Skin of body (tissue), 1 donor: ENCODE measurements at regions not wholly inside any gene's neighbourhood (a gene's known extent, or its start where the extent isn't known, plus 50 kb on each side); places are given as distances from the start of the nearest gene placed in this dataset.

Source experiments
- DNase-seq: peaks from one replicate; lab custom pipeline; 2025; lab: John Stamatoyannopoulos, UW

- DNase-seq, result peak; percentile 8
These were observed 65.5 kb downstream of the ANKRD60 start for GRCh38 chr20:58162986-58163385.

- DNase-seq, result no peak
These were observed 67.3 kb downstream of the ANKRD60 start for GRCh38 chr20:58161192-58161591.

GRCh38 chr20:58160451-58161061 is 67.9 kb downstream of the ANKRD60 start:
- DNase-seq, result peak; percentile 29

- DNase-seq, result no peak
These were observed 73.1 kb downstream of the ANKRD60 start for GRCh38 chr20:58155148-58155925.

- DNase-seq, result peak; percentile 15
These were observed 74.3 kb downstream of the ANKRD60 start for GRCh38 chr20:58154113-58154512.

DNA sequence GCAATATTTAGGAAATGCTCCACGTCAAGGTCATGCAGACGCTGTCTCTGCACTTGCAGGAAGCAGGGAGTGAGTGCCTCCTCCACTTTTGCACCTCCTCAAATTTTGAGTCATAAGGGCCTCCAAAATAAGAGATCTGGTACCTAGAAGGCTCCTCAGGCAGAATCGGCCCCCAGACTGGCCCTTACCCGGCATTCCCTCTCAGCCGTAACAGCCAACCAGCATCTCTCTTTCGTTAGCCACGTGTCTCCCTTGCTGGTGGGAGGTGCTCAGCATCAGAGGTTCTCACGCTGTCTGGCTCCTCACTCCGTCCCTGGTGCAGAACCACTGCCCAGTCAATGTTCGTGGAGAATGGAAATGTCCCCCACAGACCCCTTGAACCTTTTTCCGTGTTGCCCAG is 75.3 kb downstream of the ANKRD60 start:
- DNase-seq, result no peak

- no peak for DNase-seq
These were observed 77.7 kb downstream of the ANKRD60 start for GRCh38 chr20:58150772-58151171.

DNA sequence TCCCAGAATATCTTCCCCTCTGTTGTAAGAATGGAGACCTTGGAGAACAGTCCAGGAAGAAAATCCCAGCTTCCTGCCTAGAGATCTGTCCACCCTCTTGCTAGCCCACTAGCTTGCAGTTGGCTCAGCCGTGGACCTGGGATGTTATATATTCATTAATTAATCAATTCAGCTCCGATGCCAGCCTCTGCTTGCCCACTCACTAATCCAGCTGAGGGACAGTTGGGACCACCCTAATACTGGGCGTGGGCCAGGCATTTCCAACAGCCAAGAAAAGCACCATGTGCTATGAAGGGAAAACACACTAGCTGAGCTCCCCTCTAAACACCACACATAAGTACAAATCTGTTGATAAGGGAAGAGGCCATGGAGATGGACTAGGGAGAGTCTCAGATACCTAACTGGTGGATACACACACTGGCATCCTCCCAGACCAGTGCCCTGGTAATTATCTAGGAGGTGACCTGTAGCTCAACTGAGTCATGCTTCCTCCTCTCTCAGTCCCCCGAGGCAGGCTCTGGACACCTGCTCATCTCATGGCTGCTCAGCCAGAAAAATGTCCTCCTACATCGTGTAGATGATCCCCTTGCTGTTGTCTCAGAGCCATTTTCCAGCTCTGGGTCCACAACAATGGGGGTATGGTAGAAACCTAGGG is 78.9 kb downstream of the ANKRD60 start:
- no peak for DNase-seq

DNA sequence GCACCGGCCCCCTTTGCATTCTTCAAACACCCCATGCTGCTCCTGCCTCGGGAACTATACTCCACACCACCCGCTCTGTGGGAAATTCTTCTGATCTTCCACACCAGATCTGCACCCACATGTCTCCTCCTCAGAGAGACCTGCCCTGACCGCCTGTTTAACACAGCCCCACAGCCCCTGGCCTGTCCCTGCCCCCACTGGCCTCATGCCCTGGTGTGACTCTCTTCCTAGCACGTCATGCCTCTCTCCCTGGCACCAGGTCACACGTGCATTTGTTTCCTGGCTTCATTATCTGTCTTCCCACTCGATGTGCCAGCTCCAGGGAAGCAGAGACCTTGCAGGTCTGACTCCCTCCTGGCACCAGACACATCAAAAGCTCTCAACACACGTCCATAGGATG is 79.6 kb downstream of the ANKRD60 start:
- DNase-seq, result no peak

GRCh38 chr20:58147628-58148370 is 80.7 kb downstream of the ANKRD60 start:
- DNase-seq, result no peak

- no peak for DNase-seq
These were observed 81.7 kb downstream of the ANKRD60 start for GRCh38 chr20:58146746-58147140.

DNA sequence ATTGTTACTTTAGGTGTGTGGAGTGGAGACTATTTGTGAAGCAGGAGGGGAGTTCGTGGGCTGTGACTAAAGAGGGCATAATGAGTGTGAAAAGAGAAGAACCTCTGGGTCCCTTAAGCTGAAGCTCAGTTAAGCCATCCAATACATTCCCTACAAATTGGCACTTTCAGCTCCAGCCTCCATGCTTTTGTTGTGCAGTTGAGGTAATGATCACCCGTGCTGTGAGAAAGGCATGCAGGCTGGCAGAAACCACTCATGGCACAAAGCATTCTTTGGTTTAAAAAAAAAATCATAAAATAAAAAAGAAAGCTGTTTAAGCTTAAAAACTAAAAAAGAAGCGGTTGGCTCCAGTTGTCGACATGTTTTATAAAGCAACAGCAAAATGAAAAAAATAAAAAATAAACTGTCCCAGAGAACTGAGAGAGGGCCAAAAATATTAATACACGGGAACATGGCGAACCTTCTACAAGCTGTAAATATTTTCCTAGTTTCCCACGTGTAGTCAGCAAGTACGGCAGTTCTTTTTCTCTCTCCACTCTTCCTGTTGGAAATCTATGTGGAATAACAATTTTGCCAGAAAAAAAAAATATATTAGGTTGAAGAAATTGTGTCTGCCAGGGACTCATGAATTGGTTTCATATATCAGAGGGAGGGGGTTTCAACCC is 82.2 kb downstream of the ANKRD60 start:
- DNase-seq, result peak; percentile 10

GRCh38 chr20:58145506-58146080 is 82.9 kb downstream of the ANKRD60 start:
- DNase-seq, result no peak

- no peak for DNase-seq
These were observed 84.4 kb downstream of the ANKRD60 start for GRCh38 chr20:58144096-58144495.

- no peak for DNase-seq
These were observed 84.9 kb downstream of the ANKRD60 start for GRCh38 chr20:58143531-58143930.

- no peak for DNase-seq
These were observed 85.6 kb downstream of the ANKRD60 start for GRCh38 chr20:58142843-58143185.

- no peak for DNase-seq
These were observed 86.2 kb downstream of the ANKRD60 start for GRCh38 chr20:58141971-58142842.

DNA sequence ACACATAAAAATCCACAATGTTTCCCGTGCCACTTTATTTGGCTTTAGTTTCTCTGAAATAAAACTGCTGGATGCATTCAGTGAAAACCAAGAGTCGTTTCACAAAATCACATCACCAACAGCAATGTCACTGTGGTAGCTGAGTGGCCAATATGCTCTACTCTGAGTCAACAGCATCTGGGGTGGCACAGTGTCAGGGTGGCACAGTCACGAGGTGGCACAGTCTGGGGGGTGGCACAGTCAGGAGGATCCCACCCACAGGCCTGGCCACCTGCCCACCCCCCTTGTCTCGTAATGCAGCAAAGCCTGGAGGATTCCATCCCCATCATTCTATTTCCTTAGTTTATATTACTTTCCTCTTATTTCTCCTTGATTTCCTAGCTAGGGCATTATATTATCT is 87.0 kb downstream of the ANKRD60 start:
- DNase-seq, result no peak

GRCh38 chr20:58140787-58141425 is 87.5 kb downstream of the ANKRD60 start:
- peak; percentile 50 for DNase-seq
